PFSK-1 (cell line): ENCODE measurements at regions not wholly inside any gene's neighbourhood (a gene's known extent, or its start where the extent isn't known, plus 50 kb on each side); places are given as distances from the start of the nearest gene placed in this dataset.

Experiments used
- POLR2AphosphoS5 ChIP-seq: IDR thresholded peaks from 2 replicates; pipeline ENCODE4 v1.6.1; 2012; ENCODE audit warnings: low read depth, mild to moderate bottlenecking, control low read depth, low read length, moderate library complexity
- SIN3A ChIP-seq: IDR thresholded peaks from 2 replicates; pipeline ENCODE4 v1.6.1; 2012; ENCODE audit warnings: mild to moderate bottlenecking, low read length, moderate library complexity, borderline replicate concordance; ENCODE audit not compliant: insufficient read depth
- TAF1 ChIP-seq: IDR thresholded peaks from 2 replicates; pipeline ENCODE4 v1.6.1; 2012; ENCODE audit warnings: low read length, control low read depth, borderline replicate concordance; ENCODE audit not compliant: insufficient read depth
- TF ChIP-seq, protein P1 (sequence below), 2 experiments: IDR thresholded peaks; 2 replicates each; pipeline versions ENCODE4 v1.6.1 to v1.8.0; 2011 to 2012; ENCODE audit warnings: low read depth in 2 of 2, low read length in 2 of 2, control low read depth in 1 of 2, inconsistent platforms in 1 of 2, mild to moderate bottlenecking in 1 of 2, moderate library complexity in 1 of 2; ENCODE audit not compliant: insufficient read depth in 1 of 2

DNA sequence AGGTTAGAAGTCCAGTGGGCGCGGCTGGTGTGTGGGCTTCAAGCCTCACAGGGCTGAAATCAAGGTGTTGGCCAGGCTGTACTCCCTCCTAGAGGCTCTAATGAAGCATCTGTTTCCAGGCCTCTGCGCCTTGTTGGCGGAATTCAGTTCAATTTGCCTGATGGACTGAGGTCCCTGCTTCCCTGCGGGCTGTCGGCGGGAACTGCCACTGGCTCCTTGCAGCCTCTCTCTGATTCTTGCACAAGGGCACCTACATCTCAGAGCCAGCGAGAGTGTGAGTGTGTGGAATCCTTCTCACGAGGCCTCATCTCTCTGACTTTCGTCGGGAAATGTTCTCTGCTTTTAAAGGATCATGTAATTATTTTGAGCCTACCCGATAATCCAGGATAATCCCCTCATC lies 128.6 kb downstream of the DLEU7 start:
- TF ChIP-seq SIN3A (no peak), TAF1 (no peak), POLR2AphosphoS5 (no peak)
- TF ChIP-seq, protein P1, sequence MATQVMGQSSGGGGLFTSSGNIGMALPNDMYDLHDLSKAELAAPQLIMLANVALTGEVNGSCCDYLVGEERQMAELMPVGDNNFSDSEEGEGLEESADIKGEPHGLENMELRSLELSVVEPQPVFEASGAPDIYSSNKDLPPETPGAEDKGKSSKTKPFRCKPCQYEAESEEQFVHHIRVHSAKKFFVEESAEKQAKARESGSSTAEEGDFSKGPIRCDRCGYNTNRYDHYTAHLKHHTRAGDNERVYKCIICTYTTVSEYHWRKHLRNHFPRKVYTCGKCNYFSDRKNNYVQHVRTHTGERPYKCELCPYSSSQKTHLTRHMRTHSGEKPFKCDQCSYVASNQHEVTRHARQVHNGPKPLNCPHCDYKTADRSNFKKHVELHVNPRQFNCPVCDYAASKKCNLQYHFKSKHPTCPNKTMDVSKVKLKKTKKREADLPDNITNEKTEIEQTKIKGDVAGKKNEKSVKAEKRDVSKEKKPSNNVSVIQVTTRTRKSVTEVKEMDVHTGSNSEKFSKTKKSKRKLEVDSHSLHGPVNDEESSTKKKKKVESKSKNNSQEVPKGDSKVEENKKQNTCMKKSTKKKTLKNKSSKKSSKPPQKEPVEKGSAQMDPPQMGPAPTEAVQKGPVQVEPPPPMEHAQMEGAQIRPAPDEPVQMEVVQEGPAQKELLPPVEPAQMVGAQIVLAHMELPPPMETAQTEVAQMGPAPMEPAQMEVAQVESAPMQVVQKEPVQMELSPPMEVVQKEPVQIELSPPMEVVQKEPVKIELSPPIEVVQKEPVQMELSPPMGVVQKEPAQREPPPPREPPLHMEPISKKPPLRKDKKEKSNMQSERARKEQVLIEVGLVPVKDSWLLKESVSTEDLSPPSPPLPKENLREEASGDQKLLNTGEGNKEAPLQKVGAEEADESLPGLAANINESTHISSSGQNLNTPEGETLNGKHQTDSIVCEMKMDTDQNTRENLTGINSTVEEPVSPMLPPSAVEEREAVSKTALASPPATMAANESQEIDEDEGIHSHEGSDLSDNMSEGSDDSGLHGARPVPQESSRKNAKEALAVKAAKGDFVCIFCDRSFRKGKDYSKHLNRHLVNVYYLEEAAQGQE (IDR thresholded peaks at IDR 0.05; ENCODE audit: insufficient read depth in 1 of 2, low read depth in 2 of 2, low read length in 2 of 2) = no peak
